ENCODE measurements at regions not wholly inside any gene's neighbourhood (a gene's known extent, or its start where the extent isn't known, plus 50 kb on each side); places are given as distances from the start of the nearest gene placed in this dataset.

- H3K4me1 ChIP-seq, result peaks cover 48% of the 10 kb centered on the region
Observed at GRCh38 chr16:85463672-85464382, 149.3 kb upstream of the GSE1 start.

GRCh38 chr16:85464383-85465305, 148.5 kb upstream of the GSE1 start:
- peaks cover 44% of the 10 kb centered on the region for H3K4me1 ChIP-seq
- H3K9me3 ChIP-seq, result no peaks in the 10 kb centered on the region
- no peaks in the 10 kb centered on the region for H3K36me3 ChIP-seq
- intact Hi-C loops (cut with DNase I), result no loop called here
- no peak for TF ChIP-seq CTCF (IDR thresholded peaks at IDR 0.05)
- H3K4me3 ChIP-seq, result no peak overlapping the region
- H3K27ac ChIP-seq, result no peak overlapping the region
- ATAC-seq (no peak), DNase-seq (no peak)
- H3K27me3 ChIP-seq (ENCODE audit: low read depth), result peaks cover 21% of the 10 kb centered on the region

More at GRCh38 chr16:85463672-85464382, 149.3 kb upstream of the GSE1 start:
- H3K9me3 ChIP-seq, result no peaks in the 10 kb centered on the region
- H3K27ac ChIP-seq, result no peak overlapping the region
- no peak for TF ChIP-seq CTCF (IDR thresholded peaks at IDR 0.05)
- H3K27me3 ChIP-seq (ENCODE audit: low read depth), result peaks cover 21% of the 10 kb centered on the region
- H3K4me3 ChIP-seq, result no peak overlapping the region
- H3K36me3 ChIP-seq, result no peaks in the 10 kb centered on the region
- ATAC-seq, result no peak
- no peak for DNase-seq
- intact Hi-C loops (cut with DNase I), result no loop called here

- intact Hi-C loops (cut with DNase I), result no loop called here
- no peak for DNase-seq
- Histone ChIP-seq H3K9me3 (no peaks in the 10 kb centered on the region), H3K4me1 (peaks cover 34% of the 10 kb centered on the region), H3K27ac (no peak overlapping the region), H3K27me3 (ENCODE audit: low read depth) (peaks cover 21% of the 10 kb centered on the region), H3K4me3 (no peak overlapping the region), H3K36me3 (no peaks in the 10 kb centered on the region)
- no peak for TF ChIP-seq CTCF (IDR thresholded peaks at IDR 0.05)
- no peak for ATAC-seq
Observed at GRCh38 chr16:85465328-85466303, 147.5 kb upstream of the GSE1 start.

- no peak overlapping the region for H3K27ac ChIP-seq
- no peaks in the 10 kb centered on the region for H3K36me3 ChIP-seq
- ATAC-seq (no peak), DNase-seq (no peak)
- H3K9me3 ChIP-seq, result no peaks in the 10 kb centered on the region
- TF ChIP-seq CTCF (IDR thresholded peaks at IDR 0.05), result no peak
- no peak overlapping the region for H3K4me3 ChIP-seq
- H3K4me1 ChIP-seq, result peaks cover 28% of the 10 kb centered on the region
- intact Hi-C loops (cut with DNase I), result no loop called here
- H3K27me3 ChIP-seq (ENCODE audit: low read depth), result peaks cover 20% of the 10 kb centered on the region
Observed at GRCh38 chr16:85466304-85466700, 146.8 kb upstream of the GSE1 start.

GRCh38 chr16:85466989-85467388, 146.1 kb upstream of the GSE1 start:
- no peak overlapping the region for H3K4me3 ChIP-seq
- H3K27me3 ChIP-seq (ENCODE audit: low read depth), result peaks cover 14% of the 10 kb centered on the region
- no peak overlapping the region for H3K27ac ChIP-seq
- peaks cover 21% of the 10 kb centered on the region for H3K4me1 ChIP-seq
- intact Hi-C loops (cut with DNase I), result no loop called here
- DNase-seq (no peak), ATAC-seq (no peak)
- TF ChIP-seq CTCF (IDR thresholded peaks at IDR 0.05), result no peak
- no peaks in the 10 kb centered on the region for H3K9me3 ChIP-seq
- H3K36me3 ChIP-seq, result no peaks in the 10 kb centered on the region

All from lower lobe of right lung (tissue), 2 donors.